CD4-positive, alpha-beta T cell treated with Interleukin-4 for 1 hour (primary cell): ENCODE measurements at regions not wholly inside any gene's neighbourhood (a gene's known extent, or its start where the extent isn't known, plus 50 kb on each side); places are given as distances from the start of the nearest gene placed in this dataset.
"Not testable (repeated sequence)": the region's sequence is repeated elsewhere in the genome, so short reads cannot be mapped to it uniquely, and the experiment has no call there.

ENCODE experiments used
- DNase-seq, 2 donors: peaks; one replicate each; pipeline ENCODE4 v3.0.0-alpha.2; 2020 to 2022

DNA sequence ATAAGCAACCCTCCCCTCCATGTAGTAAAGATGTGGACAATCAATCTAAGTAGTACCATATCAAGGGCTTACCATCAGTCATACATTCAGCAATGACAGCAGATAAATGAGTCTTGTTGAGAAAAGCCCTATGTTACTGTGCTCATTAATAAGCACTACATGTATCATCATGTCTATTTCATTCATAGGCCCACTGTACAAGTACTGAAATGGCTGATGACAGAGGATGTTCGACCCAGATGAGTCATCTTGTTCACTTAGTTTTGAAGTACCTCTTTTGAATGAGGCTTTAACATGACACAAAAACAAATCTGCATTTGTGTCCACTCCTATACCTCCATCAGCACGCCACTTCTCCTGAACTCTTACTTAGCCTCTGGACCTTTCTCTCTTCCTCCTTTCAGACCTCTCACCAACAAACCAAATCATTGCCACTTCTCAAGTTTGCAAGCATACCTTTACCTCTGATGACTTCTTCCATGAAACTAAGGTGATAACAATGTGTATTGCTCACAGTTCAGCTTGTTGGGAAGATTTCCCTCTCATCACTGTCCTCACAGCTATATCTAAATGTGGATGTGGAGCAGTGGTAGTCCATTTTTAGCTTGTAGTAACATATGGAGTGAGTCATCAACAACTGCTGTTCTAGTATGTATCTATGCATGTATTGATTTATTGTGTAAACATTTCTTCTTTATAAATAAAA lies 921.0 kb upstream of the SLC39A10 start:
- DNase-seq = no peak

DNA sequence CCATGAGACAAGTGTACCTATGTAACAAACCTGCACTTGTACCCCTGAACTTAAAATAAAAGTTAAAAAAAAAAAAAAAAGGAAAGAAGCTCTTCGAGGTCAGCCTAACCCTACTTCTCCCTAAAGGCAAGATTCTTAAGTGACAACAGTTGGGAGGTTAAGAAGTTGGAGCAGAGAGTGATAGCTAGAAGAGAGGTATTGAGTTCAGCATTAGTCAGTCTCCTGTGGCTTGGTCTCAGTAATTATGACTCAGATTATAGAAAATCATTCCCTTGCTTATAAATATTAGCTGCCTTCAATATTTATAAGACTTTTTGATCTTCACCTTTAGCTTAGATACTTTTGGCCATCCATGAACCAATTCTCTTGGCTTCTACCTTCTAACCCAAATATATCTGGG lies 926.8 kb upstream of the SLC39A10 start:
- no peak for DNase-seq

DNA sequence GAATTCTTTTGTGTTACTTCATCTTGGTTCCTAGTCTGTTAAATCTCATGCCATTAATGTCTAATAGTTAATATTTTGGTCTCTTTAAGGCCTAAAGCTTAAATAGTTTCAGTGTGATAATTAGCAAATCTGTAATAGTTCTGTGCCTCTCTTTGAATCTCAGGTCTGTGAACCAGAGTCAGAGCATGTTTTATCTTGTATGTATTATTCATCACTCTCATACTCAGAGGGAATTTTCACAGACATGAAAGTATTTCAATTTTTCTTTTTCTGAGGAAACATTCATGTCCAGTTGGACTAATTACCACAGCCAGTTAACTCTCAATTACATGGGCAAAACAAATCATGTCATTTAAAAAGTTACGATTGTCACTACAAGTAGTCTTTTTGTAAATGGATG lies 931.9 kb upstream of the SLC39A10 start:
- no peak for DNase-seq

DNA sequence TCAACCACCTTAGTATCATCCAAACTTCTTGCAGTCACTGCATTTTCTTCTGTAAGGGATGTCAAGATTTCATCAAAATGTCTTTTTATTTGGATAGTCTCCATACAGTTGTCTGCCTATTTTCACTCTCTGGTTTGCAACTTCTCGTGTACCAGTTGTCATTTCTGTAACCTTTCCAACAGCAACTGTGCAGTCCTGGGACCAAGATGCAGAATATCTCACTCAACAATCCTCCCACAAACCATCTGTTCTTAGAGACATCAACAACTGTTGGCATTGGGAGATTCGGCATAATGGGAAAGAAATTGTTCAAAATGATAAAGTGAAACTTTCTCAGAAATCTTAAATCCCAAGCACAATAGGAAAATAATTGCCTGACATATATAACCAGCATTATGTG lies 933.6 kb upstream of the SLC39A10 start:
- DNase-seq = no peak

DNA sequence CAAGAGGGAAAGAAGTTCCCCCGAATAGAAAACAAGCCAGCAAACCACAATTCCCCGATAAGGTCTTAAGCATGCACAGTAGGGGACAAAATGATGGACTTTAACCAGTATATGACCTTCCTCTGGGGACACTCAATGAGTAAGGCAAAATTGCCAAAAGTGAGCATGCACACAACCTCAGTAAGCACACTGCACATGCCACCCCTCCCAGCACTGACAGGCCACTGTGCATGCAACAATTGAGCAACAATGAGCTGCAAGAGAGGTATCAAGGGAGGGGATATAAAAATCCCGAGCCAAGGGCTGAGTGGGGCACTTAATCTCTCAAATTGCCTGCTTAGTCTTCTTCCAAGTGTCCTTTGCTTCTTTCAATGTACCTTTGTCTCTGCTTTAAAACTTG lies 935.8 kb upstream of the SLC39A10 start:
- DNase-seq = no peak

DNA sequence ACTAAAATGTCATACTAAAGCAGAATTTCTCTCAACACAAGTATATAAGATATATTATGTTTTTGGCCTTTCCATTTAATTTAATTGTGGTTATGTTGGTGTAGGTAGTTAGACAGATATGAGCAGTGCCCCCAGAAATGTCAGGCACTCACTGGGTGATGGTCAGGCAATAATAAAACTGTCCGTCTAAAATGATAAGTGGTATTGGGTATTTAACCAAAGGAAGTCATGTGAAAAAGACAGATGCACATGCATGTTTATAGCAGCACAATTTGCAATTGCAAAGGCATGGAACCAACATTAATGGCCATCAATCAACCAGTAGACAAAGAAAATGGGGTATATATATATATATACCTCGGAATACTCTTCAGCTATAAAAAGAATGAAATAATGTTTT lies 936.6 kb upstream of the SLC39A10 start:
- DNase-seq = no peak

DNA sequence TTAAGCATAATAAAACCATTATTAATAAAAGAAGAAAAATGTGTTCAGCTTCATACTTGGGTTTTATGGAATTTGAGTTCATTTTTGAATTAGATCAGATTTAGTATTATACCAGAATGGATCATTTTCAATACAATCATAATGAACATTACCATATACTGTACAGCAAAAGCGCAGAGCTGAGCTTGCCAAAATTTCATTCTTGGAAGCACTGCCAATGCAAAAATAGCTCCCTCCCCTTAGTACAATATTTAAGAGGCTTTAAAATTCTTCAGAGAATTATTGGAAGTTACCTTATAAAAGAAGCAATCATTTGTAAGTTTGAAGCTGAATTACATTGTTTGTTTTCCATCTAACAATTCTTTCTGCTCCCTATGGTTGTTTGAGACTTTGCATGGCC lies 938.1 kb upstream of the SLC39A10 start:
- DNase-seq = no peak

DNA sequence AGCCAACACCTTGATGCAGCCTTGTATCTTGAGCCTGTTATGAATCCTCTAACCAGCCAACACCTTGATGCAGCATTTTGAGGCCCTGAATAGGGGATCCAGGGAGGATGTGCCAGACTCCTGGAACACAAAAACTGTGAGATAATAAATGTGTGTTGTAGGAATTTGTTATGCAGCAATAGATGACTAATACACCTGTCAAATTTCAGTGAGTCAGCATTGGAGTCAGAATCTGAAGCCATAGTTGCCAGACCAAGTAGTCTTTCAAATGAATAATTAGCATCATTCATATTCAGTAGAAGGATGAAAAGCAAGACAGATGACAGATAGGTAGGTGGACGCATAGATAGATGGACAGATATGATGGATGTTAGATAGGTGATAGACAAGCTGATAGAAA lies 942.5 kb upstream of the SLC39A10 start:
- no peak for DNase-seq

DNA sequence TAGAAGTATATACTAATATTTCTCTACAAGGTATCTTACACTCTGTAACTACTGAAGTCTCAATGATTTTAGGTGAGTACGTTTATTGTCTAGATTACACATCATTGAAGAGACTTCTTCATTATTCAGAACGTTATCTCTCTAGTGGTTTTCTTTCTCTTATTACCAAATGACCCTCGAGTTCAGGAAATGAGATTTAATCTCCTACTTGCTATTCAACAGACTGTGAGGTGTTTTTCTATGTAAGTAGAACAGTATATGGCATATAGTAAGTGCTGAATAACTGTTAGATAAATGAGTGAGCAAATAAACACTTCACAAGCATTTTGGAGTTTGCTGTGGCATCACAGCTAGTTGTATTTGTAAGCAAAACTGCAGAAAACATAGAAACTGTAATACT lies 947.2 kb upstream of the SLC39A10 start:
- DNase-seq = no peak

DNA sequence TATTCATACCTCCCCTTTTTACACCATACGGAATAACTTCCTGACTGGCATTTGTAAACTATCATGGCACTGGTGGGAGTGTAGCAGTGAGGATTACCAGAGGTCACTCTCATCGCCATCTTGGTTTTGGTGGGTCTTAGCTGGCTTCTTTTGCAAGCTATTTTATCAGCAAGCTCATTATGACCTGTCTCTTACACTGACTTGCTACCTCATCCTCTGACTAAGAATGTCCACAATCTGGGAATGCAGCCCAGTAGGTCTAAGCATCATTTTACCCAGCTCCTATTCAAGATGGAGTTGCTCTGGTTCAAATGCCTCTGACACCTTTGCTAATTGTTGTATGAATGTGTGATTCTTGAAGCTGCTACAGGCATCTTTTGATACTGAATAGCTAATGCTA lies 950.8 kb upstream of the SLC39A10 start:
- no peak for DNase-seq

DNA sequence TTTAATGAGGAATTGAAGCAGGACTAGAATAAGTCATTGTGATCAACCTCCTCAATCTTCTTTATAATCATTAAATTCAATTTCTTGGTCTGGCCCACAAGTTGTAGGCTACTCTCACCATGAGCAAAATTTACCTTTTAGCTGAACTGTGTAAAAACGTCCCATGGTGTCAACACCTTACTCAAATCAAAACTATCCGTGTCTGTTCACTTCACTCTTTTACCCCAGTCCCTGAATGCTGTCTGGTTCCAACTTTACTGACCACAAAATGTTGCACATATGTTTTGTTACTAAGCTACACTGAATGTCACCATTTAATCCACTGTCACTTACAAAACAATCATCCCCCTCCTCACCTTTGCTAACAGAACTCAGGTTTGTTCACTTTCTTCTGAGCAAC lies 951.6 kb upstream of the SLC39A10 start:
- DNase-seq = no peak

DNA sequence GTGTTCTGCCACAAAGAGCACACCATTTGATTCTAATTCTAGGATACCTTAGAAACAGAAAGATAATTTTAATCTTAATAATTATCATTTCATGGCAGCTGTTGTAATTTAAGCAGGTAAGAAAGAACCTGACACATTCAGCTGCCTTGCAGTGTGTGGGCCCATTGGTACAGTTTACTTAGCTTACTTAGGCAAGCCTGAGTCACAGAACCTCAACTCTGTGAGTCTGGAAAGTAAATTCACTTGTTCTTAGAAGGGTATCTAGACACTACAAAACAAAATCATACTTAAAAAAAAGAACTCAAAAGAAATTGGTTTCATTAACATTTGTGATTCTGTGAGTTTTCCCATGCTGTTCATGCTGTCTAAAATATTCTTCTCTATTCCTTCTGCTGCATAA lies 956.3 kb upstream of the SLC39A10 start:
- no peak for DNase-seq

DNA sequence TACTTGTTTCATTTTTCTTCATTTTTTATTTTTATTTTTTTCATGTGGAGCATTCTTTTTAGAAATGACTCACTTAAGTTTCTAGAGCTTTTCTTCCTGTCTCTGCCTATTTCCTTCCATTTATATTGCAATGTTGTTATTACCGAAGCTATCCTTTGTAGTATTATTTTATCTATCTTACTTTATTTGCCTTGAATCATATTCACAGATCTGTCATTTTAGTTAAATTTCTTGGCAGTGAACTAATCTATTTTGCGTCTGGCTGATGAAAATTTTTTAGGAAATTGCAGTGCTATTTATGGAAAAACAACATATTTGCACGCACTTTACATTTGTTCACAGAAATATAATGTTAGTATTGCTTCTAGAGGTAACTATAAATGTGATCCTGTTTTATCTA lies 956.9 kb upstream of the SLC39A10 start:
- DNase-seq = no peak

DNA sequence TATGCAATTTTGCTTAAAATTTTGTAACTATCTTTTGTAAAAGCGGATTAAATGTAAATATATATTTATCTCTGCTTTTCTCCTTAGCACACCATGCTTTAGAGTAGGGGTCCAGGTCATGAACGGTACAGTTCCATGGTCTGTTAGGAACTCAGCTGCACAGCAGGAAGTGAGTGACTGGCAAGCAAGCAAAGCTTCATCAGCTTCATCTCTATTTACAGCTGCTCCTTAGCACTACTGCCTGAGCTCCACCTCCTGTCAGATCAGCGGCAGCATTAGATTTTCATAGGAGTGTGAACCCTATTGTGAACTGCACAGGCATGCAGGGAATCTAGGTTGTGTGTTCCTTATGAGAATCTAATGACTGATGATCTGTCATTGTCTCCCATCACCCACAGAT lies 959.0 kb upstream of the SLC39A10 start:
- no peak for DNase-seq

DNA sequence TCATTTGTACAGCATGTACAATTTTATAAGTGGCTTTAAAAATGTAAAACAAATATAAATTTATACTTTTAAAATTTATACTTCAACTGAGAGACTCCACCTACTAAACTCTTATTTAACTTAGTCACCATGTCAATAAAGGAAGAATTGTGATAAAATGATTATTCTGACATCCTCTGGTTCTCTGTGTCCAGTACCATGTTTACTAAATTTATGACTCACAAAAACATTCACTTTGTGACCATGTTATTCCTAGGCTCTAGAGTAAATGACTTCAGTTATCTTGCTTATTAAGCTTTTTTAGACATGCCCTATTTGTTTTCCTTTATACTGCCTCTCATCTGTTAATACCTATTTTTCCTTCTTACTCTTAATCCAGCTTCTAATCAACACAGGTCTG lies 959.6 kb upstream of the SLC39A10 start:
- no peak for DNase-seq

DNA sequence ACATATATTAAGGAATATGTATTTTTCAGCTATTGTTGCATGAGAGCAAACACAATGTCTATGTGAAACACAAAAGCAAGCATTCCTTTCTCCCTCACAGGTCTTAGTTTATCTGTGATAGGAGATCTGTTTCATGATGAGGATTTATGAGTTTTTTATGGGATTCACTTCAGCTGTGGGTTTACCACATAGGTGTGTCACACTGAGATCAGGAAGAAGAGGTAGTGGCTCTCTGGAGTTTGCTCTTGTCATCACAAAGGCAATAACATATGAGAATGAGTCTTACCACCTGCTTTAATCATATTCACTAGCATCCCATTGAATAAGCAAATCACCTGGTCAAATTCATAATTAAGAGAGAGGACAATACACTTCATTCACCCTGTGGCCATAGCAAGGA lies 960.3 kb upstream of the SLC39A10 start:
- no peak for DNase-seq

DNA sequence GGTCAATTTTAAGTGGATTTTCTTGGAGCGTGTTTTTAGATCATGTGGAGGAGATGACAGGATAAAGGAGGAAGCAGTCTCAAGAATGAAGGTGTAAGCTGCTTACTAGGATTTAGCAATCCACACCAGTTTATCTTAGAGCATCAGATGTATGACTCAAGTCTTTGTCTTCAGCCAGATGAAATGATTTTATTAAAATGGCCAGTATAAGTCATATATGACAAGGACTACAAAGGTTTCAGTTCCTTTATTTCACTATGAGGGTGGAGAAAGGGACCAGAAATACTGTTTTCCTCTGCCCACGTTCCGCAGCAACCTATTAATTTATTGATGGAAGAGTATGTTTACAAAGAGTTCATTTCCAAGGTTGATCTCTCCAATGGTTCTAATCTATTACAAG lies 970.5 kb upstream of the SLC39A10 start:
- DNase-seq = no peak

DNA sequence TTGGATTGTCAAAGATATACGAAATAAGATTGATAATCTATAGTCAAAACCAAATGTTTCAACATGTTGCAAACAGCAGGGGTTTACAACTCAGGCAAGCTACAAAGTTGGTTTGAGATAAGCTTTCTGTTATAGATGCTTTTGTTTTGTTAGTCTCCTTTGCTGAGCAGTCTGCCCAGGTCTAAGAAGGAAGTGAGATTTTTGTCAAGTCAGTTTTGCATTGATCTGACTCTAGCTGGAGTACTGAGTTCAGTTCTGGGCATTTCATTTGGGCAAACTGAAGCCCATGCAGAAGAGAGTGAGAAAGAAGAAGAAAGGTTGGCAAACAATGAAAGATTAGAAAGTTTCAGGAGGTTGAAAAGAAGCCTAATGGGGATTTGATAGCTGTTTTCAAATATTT lies 983.0 kb upstream of the SLC39A10 start:
- DNase-seq = no peak

DNA sequence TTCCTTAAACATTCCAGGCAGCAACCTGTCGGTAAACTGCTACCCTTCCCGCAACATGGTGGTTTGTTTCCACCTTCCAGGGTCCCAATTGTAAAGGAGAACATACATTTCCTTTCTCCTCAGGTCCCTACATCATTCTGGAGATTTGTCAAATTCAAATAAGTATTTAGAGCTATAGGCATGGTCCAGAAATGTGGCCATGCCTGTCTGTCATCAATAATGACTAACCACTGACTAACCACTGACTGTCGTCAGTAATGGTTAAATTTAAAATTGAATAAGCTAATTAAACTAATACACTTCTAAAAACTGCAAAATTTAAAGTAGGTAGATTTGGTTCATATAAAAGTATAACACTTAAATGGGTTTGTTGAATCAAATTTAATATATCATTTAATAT lies 984.0 kb upstream of the SLC39A10 start:
- DNase-seq = no peak

DNA sequence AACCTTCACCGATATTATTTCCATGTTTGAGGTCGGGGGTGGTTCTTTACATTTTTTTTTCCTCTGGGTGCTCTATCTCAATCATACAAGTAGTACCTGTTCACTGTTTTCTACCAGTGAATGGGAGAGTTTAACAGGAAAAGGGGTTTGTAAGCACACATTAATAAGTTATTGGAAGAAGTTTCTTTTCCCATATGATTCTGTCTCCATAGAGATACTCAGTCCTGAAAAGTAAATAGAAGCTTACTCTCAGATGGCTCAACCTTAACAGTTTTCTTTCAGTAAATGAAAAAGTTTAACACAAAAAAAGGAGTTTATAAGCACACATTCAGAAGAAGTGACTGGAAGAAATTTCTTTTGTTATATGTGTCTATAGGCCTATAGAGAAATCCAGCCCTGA lies 995.6 kb upstream of the SLC39A10 start:
- DNase-seq = no peak

DNA sequence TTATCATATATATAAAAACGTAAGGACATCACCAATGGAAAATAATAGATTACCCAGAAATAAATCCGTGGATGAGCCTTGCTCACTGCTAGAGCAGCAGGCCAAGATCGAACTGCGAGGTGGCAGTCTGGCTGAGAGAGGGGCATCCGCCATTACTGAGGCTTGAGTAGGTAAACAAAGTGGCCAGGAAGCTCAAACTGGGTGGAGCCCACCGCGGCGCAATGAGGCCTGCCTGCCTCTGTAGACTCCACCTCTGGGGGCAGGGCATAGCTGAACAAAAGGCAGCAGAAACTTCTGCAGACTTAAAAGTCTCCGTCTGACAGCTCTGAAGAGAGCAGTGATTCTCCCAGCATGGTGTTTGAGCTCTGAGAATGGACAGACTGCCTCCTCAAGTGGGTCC lies 1018.0 kb upstream of the SLC39A10 start:
- not testable (repeated sequence) for DNase-seq

DNA sequence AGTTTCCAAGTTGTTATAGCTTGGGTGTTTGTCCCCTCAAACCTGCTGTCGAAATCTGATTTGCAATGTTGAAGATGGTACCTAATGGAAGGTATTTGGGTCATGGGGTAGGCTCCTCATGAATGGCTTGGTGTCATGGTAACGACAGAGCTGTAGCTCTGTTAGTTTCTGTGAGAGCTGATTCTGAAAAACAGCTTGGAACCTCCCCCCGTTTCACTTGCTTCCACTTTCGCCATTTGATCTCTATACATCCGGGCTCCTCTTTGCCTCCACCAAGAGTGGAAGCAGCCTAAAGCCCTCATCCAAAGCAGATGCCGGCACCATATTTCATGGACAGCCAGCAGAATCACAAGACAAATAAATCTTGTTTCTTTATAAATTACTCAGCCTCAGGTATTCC lies 1035.1 kb upstream of the SLC39A10 start:
- no peak for DNase-seq

DNA sequence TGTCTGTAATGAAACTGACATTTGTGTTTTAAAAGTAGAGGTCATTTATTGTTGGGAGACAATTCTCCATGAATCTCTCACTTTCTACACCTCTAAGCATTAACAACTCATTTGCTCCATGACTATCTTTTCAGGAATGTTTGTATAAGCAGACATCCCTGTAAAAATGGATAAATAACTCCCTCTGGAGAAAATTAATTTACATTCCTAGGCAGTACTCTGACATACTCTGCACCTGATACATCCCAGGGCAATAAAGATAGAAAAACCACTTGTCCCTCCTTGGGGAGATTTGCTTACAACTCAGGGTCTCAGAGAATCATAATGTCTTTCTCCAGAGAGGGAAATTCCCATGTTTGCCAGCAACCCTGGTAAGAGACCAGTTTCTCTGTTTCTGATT lies 1037.7 kb upstream of the SLC39A10 start:
- no peak for DNase-seq

DNA sequence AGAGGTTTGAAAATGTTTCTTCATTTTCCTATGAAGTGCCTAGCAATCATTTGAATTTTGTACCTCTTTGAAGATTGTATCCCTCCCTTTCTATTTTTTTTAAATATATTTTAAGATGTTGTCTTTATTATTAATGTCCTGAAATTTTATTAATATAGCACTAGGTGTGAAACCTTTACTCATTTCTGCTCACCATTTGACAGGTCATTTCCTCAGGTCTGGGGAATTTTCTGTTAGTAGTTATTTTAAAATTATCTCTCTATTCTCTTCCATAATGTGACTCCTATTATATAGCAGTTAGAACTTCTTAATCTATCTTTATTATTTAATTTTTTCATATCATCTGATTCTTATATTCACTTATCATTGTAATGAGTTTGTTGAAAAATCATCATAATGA lies 1038.6 kb upstream of the SLC39A10 start:
- no peak for DNase-seq

DNA sequence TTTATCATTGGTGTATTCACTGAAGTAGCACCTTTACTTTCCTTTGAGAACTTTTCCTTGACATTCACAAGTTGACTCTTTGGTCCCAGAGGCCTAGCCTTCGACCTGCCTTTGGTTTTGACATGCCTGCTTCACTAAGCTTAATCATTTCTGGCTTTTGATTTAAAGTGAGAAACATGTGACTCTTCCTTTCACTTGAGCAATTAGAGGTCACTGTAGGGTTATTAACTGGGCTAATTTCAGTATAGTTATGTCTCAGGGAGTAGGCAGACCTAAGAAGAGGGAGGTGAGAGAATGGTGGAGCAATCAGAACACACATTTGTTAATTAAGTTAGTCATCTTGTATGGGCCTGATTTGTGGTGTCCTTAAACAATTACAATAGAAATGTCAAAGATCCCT lies 1040.7 kb upstream of the SLC39A10 start:
- no peak for DNase-seq

DNA sequence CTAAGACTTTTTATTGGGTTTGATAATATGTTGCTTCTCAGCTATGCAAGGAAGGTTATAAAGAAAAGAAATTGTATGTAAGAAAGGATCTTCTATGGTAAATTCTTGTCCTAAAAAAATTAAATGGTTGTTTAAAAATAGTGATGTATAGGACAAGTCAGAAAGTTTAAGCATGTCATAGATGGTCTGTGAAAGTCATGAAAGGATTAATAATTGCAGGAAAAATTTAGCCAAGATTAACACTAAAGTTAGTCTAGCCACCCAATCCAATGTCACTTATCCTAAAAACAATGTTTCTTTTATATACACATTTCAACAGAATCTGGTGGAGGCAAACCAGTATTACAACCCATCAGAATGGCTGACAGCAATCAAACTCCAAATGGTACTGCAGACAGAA lies 1046.7 kb upstream of the SLC39A10 start:
- no peak for DNase-seq
